ENCODE measurements at regions not wholly inside any gene's neighbourhood (a gene's known extent, or its start where the extent isn't known, plus 50 kb on each side); places are given as distances from the start of the nearest gene placed in this dataset.

GRCh38 chrX:4528247-4528646, 814.8 kb upstream of the PRKX start:
- Histone ChIP-seq H3K4me3 (no peak overlapping the region), H3K27ac (no peak overlapping the region), H3K9me3 (no peaks in the 10 kb centered on the region), H3K4me1 (no peaks in the 10 kb centered on the region), H3K36me3 (replicated peaks in 1 of 2; ENCODE audit: insufficient read depth in 1 of 2, low read depth in 2 of 2) (no peaks in the 10 kb centered on the region), H3K27me3 (no peaks in the 10 kb centered on the region)
- TF ChIP-seq CTCF (IDR thresholded peaks at IDR 0.05) = no peak
- TF ChIP-seq POLR2A (IDR thresholded peaks at IDR 0.05) = no peak
- DNase-seq (no peak), ATAC-seq (no peak)
- WGBS, 2 donors = 50 to 69% methylated on average over 1 of the region's 1 CpG
- intact Hi-C loops (cut with DNase I) = no loop called here

GRCh38 chrX:4485912-4486311, 772.5 kb upstream of the PRKX start:
- Histone ChIP-seq H3K36me3 (replicated peaks in 1 of 2; ENCODE audit: insufficient read depth in 1 of 2, low read depth in 2 of 2) (no peaks in the 10 kb centered on the region), H3K27ac (no peak overlapping the region), H3K4me1 (no peaks in the 10 kb centered on the region), H3K9me3 (no peaks in the 10 kb centered on the region), H3K27me3 (no peaks in the 10 kb centered on the region), H3K4me3 (no peak overlapping the region)
- ATAC-seq = no peak
- TF ChIP-seq CTCF (IDR thresholded peaks at IDR 0.05) (no peak), POLR2A (IDR thresholded peaks at IDR 0.05) (no peak)
- 47 to 50% methylated on average over 4 of the region's 4 CpGs for WGBS, 2 donors
- no peak for DNase-seq
- intact Hi-C loops (cut with DNase I) = no loop called here

GRCh38 chrX:4484266-4484665, 770.8 kb upstream of the PRKX start:
- no peaks in the 10 kb centered on the region for H3K4me1 ChIP-seq
- DNase-seq = no peak
- 20 to 34% methylated on average over 1 to 5 of the region's 5 CpGs for WGBS, 2 donors

GRCh38 chrX:4451591-4451990, 738.1 kb upstream of the PRKX start:
- Histone ChIP-seq H3K4me3 (no peak overlapping the region), H3K36me3 (replicated peaks in 1 of 2; ENCODE audit: insufficient read depth in 1 of 2, low read depth in 2 of 2) (no peaks in the 10 kb centered on the region), H3K27ac (no peak overlapping the region), H3K9me3 (no peaks in the 10 kb centered on the region), H3K27me3 (no peaks in the 10 kb centered on the region), H3K4me1 (no peaks in the 10 kb centered on the region)
- intact Hi-C loops (cut with DNase I) = no loop called here
- DNase-seq (no peak), ATAC-seq (no peak)
- 63% methylated on average over 2 of the region's 4 CpGs; no CpG with 5 or more reads in 1 of the 2 donors for WGBS, 2 donors
- TF ChIP-seq POLR2A (IDR thresholded peaks at IDR 0.05) (no peak), CTCF (IDR thresholded peaks at IDR 0.05) (no peak)

More at GRCh38 chrX:4484266-4484665, 770.8 kb upstream of the PRKX start:
- Histone ChIP-seq H3K27me3 (no peaks in the 10 kb centered on the region), H3K36me3 (replicated peaks in 1 of 2; ENCODE audit: insufficient read depth in 1 of 2, low read depth in 2 of 2) (no peaks in the 10 kb centered on the region), H3K27ac (no peak overlapping the region), H3K4me3 (no peak overlapping the region), H3K9me3 (no peaks in the 10 kb centered on the region)
- TF ChIP-seq CTCF (IDR thresholded peaks at IDR 0.05) (no peak), POLR2A (IDR thresholded peaks at IDR 0.05) (no peak)
- intact Hi-C loops (cut with DNase I) = no loop called here
- no peak for ATAC-seq

GRCh38 chrX:4450177-4450576, 736.7 kb upstream of the PRKX start:
- WGBS, 2 donors = 53 to 64% methylated on average over 2 of the region's 2 CpGs
- intact Hi-C loops (cut with DNase I) = no loop called here
- TF ChIP-seq POLR2A (IDR thresholded peaks at IDR 0.05) (no peak), CTCF (IDR thresholded peaks at IDR 0.05) (no peak)

More at GRCh38 chrX:4450177-4450576, 736.7 kb upstream of the PRKX start:
- Histone ChIP-seq H3K27me3 (no peaks in the 10 kb centered on the region), H3K9me3 (no peaks in the 10 kb centered on the region), H3K4me1 (no peaks in the 10 kb centered on the region), H3K4me3 (no peak overlapping the region), H3K36me3 (replicated peaks in 1 of 2; ENCODE audit: insufficient read depth in 1 of 2, low read depth in 2 of 2) (no peaks in the 10 kb centered on the region), H3K27ac (no peak overlapping the region)
- DNase-seq = no peak
- ATAC-seq = no peak
